Tibial nerve (tissue), 4 donors: ENCODE measurements at regions not wholly inside any gene's neighbourhood (a gene's known extent, or its start where the extent isn't known, plus 50 kb on each side); places are given as distances from the start of the nearest gene placed in this dataset.

ENCODE experiments used
- DNase-seq, 2 donors: peaks; one replicate each; pipeline ENCODE4 v3.0.0-alpha.2; 2019; ENCODE audit warnings: low spot score in 2 of 2
- H3K27ac ChIP-seq, 4 donors: fragments of 200-600 bp; sonication (generic) in 3 of 4; one replicate each; pipeline ENCODE4 v1.5.1; 2017 to 2019; ENCODE audit warnings: mild to moderate bottlenecking in 1 of 4
- H3K27me3 ChIP-seq, 2 donors: fragments of 200-600 bp; sonication (generic) in 1 of 2; one replicate each; pipeline versions ENCODE4 v1.5.1 to v1.6.0; 2017 to 2019
- H3K36me3 ChIP-seq, 3 donors: fragments of 200-600 bp; sonication (generic); one replicate each; pipeline ENCODE4 v1.5.1; 2018 to 2019
- H3K4me1 ChIP-seq, 4 donors: fragments of 200-600 bp; sonication (generic) in 3 of 4; one replicate each; pipeline ENCODE4 v1.5.1; 2017 to 2019
- H3K4me3 ChIP-seq, 4 donors: fragments of 200-600 bp; sonication (generic) in 3 of 4; one replicate each; pipeline ENCODE4 v1.5.1; 2017 to 2019; ENCODE audit warnings: mild to moderate bottlenecking in 1 of 4, moderate library complexity in 1 of 4
- H3K9me3 ChIP-seq, 4 donors: fragments of 200-600 bp; sonication (generic) in 3 of 4; one replicate each; pipeline ENCODE4 v1.5.1; 2017 to 2019
- EP300 ChIP-seq, 2 donors: sonication (generic); formaldehyde crosslinking; IDR thresholded peaks; one replicate each; pipeline ENCODE4 v1.6.1; 2017; ENCODE audit warnings: antibody characterized with exemption in 2 of 2, mild to moderate bottlenecking in 1 of 2
- POLR2A ChIP-seq, 2 donors: fragments of 450-650 bp; IDR thresholded peaks; one replicate each; pipeline ENCODE4 v1.6.1; 2017; ENCODE audit warnings: antibody characterized with exemption in 2 of 2, mild to moderate bottlenecking in 2 of 2, moderate library complexity in 2 of 2
- WGBS, 2 donors: methylation state at CpG; one replicate each; pipeline ENCODE4 v1.1.5; 2018; 5-methylcytosine and 5-hydroxymethylcytosine counted together
- TF ChIP-seq, protein P1 (sequence below), 5 experiments: fragments of 200-600 bp in 3 of 5; fragments of 450-650 bp in 2 of 5; sonication (generic) in 3 of 5; IDR thresholded peaks; one replicate each; pipeline ENCODE4 v1.5.1; 2016 to 2019; ENCODE audit warnings: antibody characterized with exemption in 5 of 5, mild to moderate bottlenecking in 3 of 5, moderate library complexity in 2 of 5

GRCh38 chr21:41065539-41065938 lies 102.4 kb upstream of the BACE2 start:
- H3K27me3 ChIP-seq = peaks cover 0 to 3% of the 10 kb centered on the region in 2 donors
- TF ChIP-seq EP300 (IDR thresholded peaks at IDR 0.05) = no peak
- TF ChIP-seq, protein P1, sequence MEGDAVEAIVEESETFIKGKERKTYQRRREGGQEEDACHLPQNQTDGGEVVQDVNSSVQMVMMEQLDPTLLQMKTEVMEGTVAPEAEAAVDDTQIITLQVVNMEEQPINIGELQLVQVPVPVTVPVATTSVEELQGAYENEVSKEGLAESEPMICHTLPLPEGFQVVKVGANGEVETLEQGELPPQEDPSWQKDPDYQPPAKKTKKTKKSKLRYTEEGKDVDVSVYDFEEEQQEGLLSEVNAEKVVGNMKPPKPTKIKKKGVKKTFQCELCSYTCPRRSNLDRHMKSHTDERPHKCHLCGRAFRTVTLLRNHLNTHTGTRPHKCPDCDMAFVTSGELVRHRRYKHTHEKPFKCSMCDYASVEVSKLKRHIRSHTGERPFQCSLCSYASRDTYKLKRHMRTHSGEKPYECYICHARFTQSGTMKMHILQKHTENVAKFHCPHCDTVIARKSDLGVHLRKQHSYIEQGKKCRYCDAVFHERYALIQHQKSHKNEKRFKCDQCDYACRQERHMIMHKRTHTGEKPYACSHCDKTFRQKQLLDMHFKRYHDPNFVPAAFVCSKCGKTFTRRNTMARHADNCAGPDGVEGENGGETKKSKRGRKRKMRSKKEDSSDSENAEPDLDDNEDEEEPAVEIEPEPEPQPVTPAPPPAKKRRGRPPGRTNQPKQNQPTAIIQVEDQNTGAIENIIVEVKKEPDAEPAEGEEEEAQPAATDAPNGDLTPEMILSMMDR (IDR thresholded peaks at IDR 0.05) = no peak
- TF ChIP-seq POLR2A (IDR thresholded peaks at IDR 0.05) = no peak
- 51 to 63% methylated on average over 4 of the region's 4 CpGs for WGBS, 2 donors

GRCh38 chr21:41066086-41066938 lies 101.6 kb upstream of the BACE2 start:
- TF ChIP-seq, protein P1 (IDR thresholded peaks at IDR 0.05) = no peak
- TF ChIP-seq EP300 (IDR thresholded peaks at IDR 0.05) (no peak), POLR2A (IDR thresholded peaks at IDR 0.05) (no peak)
- Histone ChIP-seq H3K4me1 (peaks cover 0 to 10% (median 0%) of the 10 kb centered on the region in 4 donors), H3K27ac (no peak overlapping the region), H3K27me3 (peaks cover 0 to 3% of the 10 kb centered on the region in 2 donors), H3K36me3 (no peaks in the 10 kb centered on the region), H3K4me3 (no peak overlapping the region), H3K9me3 (no peaks in the 10 kb centered on the region)
- WGBS, 2 donors = 82 to 86% methylated on average over 16 of the region's 16 CpGs
- DNase-seq = no peak

More at GRCh38 chr21:41065539-41065938, 102.4 kb upstream of the BACE2 start:
- Histone ChIP-seq H3K9me3 (no peaks in the 10 kb centered on the region), H3K4me3 (no peak overlapping the region), H3K36me3 (no peaks in the 10 kb centered on the region), H3K27ac (no peak overlapping the region), H3K4me1 (peaks cover 0 to 10% (median 0%) of the 10 kb centered on the region in 4 donors)
- no peak for DNase-seq

- H3K27ac ChIP-seq = no peak overlapping the region
- no peaks in the 10 kb centered on the region for H3K36me3 ChIP-seq
- TF ChIP-seq POLR2A (IDR thresholded peaks at IDR 0.05) (no peak), EP300 (IDR thresholded peaks at IDR 0.05) (no peak)
- TF ChIP-seq, protein P1 (IDR thresholded peaks at IDR 0.05) = no peak
- H3K9me3 ChIP-seq = no peaks in the 10 kb centered on the region
- H3K4me3 ChIP-seq = no peak overlapping the region
- H3K27me3 ChIP-seq = peaks cover 0 to 3% of the 10 kb centered on the region in 2 donors
- WGBS, 2 donors = 62 to 69% methylated on average over 4 of the region's 4 CpGs
- no peak for DNase-seq
- H3K4me1 ChIP-seq = peaks cover 0 to 10% (median 0%) of the 10 kb centered on the region in 4 donors
Measured at GRCh38 chr21:41067709-41068108, 100.3 kb upstream of the BACE2 start.

GRCh38 chr21:41068496-41068895 lies 99.5 kb upstream of the BACE2 start:
- TF ChIP-seq, protein P1 (IDR thresholded peaks at IDR 0.05) = no peak
- no peak for TF ChIP-seq EP300 (IDR thresholded peaks at IDR 0.05)
- TF ChIP-seq POLR2A (IDR thresholded peaks at IDR 0.05) = no peak
- no peaks in the 10 kb centered on the region for H3K9me3 ChIP-seq
- peaks cover 0 to 10% (median 0%) of the 10 kb centered on the region in 4 donors for H3K4me1 ChIP-seq
- 19 to 20% methylated on average over 7 of the region's 7 CpGs for WGBS, 2 donors
- no peak for DNase-seq
- no peaks in the 10 kb centered on the region for H3K36me3 ChIP-seq
- H3K27me3 ChIP-seq = peaks cover 0 to 3% of the 10 kb centered on the region in 2 donors
- H3K27ac ChIP-seq = no peak overlapping the region
- H3K4me3 ChIP-seq = peak overlapping the region in 2 of 4 donors; percentile 26 to 40

DNA sequence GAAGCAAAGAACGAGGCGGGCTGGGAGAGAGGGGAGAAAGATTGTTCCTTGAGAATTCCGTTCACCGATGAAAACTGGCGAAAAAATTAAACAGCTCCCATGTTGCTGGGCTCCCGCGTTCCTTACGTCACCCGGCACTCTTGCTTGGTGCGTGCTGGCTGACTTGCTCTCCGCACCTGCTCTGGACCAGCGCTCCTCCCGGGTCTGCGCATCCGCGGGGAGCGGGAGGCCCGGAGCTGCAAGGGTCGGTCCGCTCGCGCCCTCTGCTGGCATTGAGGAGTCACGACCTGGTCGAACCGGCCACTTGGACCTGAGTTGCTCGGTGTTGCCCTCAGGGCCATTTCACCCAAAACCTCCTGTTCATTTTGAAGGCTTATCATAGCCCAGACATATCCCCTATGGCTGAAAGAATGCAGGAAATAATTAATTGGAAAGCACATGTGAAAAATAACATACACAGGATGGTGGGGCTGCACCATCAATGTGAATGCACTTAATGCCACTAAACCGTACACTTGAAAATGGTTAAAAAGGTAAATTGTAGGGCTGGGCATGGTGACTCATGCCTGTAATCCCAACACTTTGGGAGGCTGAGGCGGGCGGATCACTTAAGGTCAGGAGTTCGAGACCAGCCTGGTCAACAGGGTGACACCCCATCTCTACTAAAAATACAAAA lies 98.9 kb upstream of the BACE2 start:
- Histone ChIP-seq H3K4me3 (peak overlapping the region in 2 of 4 donors; percentile 26 to 40), H3K36me3 (no peaks in the 10 kb centered on the region), H3K27ac (no peak overlapping the region), H3K27me3 (peaks cover 0 to 3% of the 10 kb centered on the region in 2 donors), H3K4me1 (peaks cover 0 to 10% (median 0%) of the 10 kb centered on the region in 4 donors), H3K9me3 (no peaks in the 10 kb centered on the region)
- 11% methylated on average over 23 to 30 of the region's 30 CpGs for WGBS, 2 donors
- DNase-seq = peak; percentile 63 to 71
- TF ChIP-seq POLR2A (IDR thresholded peaks at IDR 0.05) (no peak), EP300 (IDR thresholded peaks at IDR 0.05) (no peak)
- TF ChIP-seq, protein P1 (IDR thresholded peaks at IDR 0.05) = peak; percentile 62 to 91 (median 85)
